SW480 (cell line): ENCODE measurements at regions not wholly inside any gene's neighbourhood (a gene's known extent, or its start where the extent isn't known, plus 50 kb on each side); places are given as distances from the start of the nearest gene placed in this dataset.
"Not testable (repeated sequence)": the region's sequence is repeated elsewhere in the genome, so short reads cannot be mapped to it uniquely, and the experiment has no call there.

Experiments used
- DNase-seq: peaks from one replicate; pipeline ENCODE4 v3.0.0-alpha.2; 2016; ENCODE audit warnings: low spot score

- not testable (repeated sequence) for DNase-seq
Measured at GRCh38 chr9:67635067-67635466, 223.7 kb upstream of the ANKRD20A1 start.

GRCh38 chr9:67611900-67612299 lies 246.8 kb upstream of the ANKRD20A1 start:
- not testable (repeated sequence) for DNase-seq

DNA sequence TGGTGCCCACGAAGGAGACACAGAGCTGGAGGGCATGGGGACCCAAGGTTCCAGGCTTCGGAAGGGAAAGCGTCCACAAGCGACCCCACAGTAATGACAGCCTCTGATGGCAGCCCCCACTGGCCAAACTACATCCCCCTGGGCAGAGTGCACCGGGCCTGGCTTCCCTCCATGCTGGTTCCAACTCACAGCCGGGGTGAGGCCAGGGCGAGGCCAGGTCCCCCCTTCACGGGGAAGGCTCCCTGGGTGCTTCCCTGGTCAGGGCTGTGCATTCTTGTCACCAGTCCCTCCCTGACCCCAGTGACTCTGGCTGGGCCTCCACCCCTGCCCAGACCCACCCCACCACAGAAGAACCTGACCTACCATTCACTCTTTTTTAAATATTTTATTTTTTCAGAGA lies 248.9 kb upstream of the ANKRD20A1 start:
- DNase-seq: not testable (repeated sequence)

- not testable (repeated sequence) for DNase-seq
Measured at GRCh38 chr9:67609435-67609834, 249.3 kb upstream of the ANKRD20A1 start.

GRCh38 chr9:67605113-67605512 lies 253.6 kb upstream of the ANKRD20A1 start:
- not testable (repeated sequence) for DNase-seq

DNA sequence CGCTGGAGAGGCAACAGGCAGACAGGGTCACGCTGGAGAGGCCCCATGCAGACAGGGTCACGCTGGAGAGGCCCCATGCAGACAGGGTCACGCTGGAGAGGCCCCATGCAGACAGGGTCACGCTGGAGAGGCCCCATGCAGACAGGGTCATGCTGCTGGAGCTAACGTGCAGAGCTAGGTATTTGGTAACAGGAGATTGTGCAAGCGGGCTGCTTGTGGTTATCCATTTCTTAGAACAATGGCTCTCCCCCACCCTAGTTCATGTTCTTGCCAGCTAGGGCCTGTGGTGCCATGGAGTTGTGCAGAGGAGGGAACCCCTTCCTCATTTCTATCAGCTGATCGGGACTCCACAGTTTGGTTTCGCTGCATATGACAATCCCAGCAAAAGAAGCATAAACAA lies 255.1 kb upstream of the ANKRD20A1 start:
- DNase-seq: not testable (repeated sequence)

DNA sequence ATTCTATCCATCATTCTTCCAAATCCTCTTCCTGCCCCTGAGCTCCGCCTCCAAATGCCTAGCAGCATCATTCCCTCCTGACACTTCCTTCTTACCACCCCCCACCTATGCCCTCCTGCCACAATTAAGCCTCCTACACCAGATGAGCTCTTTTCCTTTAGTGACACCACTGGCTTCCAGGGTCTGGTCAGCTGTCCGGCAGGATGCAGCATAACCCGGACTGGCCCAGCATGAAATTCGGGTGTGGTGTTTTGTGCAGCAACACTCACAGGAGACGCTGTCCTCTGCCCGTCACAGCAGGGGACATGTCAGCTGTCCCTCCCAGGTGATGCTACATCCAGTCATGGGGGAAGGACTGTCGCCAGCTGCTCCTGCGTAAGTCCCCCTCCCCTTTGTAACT lies 266.3 kb upstream of the ANKRD20A1 start:
- DNase-seq: not testable (repeated sequence)

DNA sequence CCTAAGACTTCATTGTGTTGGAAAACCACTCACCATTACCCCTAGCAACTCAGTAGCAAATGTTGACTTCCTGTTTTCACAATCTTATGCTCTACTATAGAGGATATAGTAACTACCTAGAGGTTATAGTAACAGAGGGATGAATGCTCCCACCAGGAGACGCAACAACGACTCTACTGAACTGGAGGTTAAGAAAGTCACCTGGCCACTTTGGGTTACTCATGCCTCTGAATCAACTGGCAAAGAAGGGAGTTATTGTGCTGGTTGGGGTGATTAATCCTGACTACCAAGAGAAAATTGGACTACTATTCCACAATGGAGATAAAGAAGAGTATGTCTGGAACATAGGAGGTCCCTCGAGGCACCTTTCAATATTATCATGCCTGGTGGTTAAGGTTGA lies 302.9 kb upstream of the ANKRD20A1 start:
- DNase-seq: not testable (repeated sequence)

GRCh38 chr9:67550044-67550443 lies 308.7 kb upstream of the ANKRD20A1 start:
- not testable (repeated sequence) for DNase-seq

GRCh38 chr9:67529834-67530233 lies 328.9 kb upstream of the ANKRD20A1 start:
- not testable (repeated sequence) for DNase-seq

DNA sequence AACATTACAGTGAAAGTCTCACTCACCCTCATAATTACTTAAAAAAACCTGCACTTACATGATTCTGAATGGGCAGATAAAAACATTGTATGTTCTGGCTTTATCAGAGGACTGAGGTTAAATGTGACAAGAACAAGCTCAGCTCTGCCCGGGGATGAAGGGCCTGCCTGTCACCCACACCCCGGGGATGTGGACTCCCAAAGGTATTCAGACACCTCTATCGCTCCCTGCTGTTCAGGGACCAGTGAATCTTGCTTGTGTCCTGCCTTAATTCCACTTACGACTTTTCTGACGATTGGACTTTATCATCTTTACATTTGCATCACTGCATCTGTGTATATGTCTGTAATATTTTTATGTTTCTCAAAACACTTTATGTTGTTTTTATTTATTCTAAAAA lies 341.8 kb upstream of the ANKRD20A1 start:
- not testable (repeated sequence) for DNase-seq

- DNase-seq: not testable (repeated sequence)
Measured at GRCh38 chr9:67514587-67514986, 344.1 kb upstream of the ANKRD20A1 start.

GRCh38 chr9:67503728-67504369 lies 354.9 kb upstream of the ANKRD20A1 start:
- DNase-seq: not testable (repeated sequence)

GRCh38 chr9:67492028-67492427 lies 366.7 kb upstream of the ANKRD20A1 start:
- DNase-seq: not testable (repeated sequence)

DNA sequence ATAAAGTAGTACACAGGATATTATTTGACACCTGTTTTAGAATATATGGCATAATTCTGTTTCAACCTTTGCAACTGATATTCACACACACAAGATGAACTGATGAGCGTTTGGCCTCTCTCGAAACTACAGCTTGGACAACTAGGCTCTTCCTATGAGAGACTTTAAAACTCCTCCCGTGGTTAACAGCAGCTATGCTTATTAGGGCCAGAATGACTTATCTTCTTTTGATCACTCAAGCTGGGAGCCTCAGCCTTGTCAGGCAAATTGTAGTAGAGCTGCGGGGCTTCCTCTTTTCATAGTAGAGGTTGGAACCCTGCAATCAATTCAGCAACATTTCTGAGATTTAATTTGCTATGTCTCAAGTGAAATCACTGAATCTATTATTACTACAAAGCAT lies 381.3 kb upstream of the ANKRD20A1 start:
- DNase-seq: not testable (repeated sequence)

- DNase-seq: not testable (repeated sequence)
Measured at GRCh38 chr9:67470739-67471138, 388.0 kb upstream of the ANKRD20A1 start.

- DNase-seq: not testable (repeated sequence)
Measured at GRCh38 chr9:67468326-67468725, 390.4 kb upstream of the ANKRD20A1 start.

GRCh38 chr9:67461796-67462757 lies 396.7 kb upstream of the ANKRD20A1 start:
- not testable (repeated sequence) for DNase-seq

GRCh38 chr9:67452941-67453340 lies 405.8 kb upstream of the ANKRD20A1 start:
- not testable (repeated sequence) for DNase-seq

- DNase-seq: not testable (repeated sequence)
Measured at GRCh38 chr9:67442313-67442712, 416.4 kb upstream of the ANKRD20A1 start.

DNA sequence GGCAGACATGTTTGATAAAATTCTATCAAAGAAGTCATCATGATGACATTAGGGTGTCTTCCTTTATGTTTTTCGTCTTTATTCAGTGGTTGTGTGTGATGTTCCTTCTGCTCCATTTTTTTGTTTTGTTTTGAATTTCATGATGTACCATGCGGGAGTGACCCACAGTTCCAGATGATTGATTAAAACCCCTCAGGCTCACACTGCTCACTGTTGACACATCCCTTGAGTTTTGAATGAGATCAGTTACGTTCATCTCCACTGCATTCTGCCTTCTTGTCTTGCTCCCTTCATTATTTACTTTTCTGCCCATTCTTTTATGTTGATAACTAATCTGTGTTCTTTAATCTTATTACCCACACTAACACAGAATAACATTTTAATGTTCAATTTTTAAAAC lies 421.7 kb upstream of the ANKRD20A1 start:
- DNase-seq: not testable (repeated sequence)

GRCh38 chr9:67424881-67425280 lies 432.5 kb upstream of the SPATA31A3 start:
- DNase-seq: not testable (repeated sequence)
